GM19324 (cell line): ENCODE measurements at regions not wholly inside any gene's neighbourhood (a gene's known extent, or its start where the extent isn't known, plus 50 kb on each side); places are given as distances from the start of the nearest gene placed in this dataset.
A peak's percentile ranks its signal among the peaks of the same experiment; 100 is the strongest.
"Not testable (repeated sequence)": the region's sequence is repeated elsewhere in the genome, so short reads cannot be mapped to it uniquely, and the experiment has no call there.

Source experiments
- ATAC-seq: cut with Tn5 transposase; IDR thresholded peaks from one replicate; pipeline ENCODE4 v1.9.1; 2021; ENCODE audit warnings: mild to moderate bottlenecking, moderate library complexity; ENCODE audit not compliant: unreplicated experiment, low FRiP score

- no peak for ATAC-seq
Observed at GRCh38 chr15:56568466-56569167, 103.7 kb upstream of the MNS1 start.

GRCh38 chr15:56557415-56557814 lies 92.5 kb upstream of the MNS1 start:
- ATAC-seq = no peak

- ATAC-seq = no peak
Observed at GRCh38 chr15:56553486-56553885, 88.5 kb upstream of the MNS1 start.

DNA sequence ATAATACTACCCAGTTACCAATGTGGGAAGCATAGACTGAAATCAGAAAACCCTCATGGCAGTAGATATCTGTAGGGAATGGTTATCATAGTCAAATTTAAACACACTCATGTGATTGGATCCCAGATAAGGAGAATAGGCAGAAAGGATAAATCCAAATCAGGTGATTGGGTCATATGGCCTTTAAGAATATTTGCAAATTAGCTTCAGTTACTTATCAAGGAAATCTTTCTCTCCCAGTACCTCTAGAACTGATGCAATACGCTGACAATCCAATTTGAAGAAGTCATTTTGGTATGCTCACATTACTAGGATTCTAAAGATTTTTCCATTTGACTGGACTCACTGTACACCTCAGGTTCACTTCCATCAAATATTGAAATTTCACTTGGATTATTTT lies 87.7 kb upstream of the MNS1 start:
- ATAC-seq = no peak

GRCh38 chr15:56540570-56540969 lies 75.6 kb upstream of the MNS1 start:
- ATAC-seq = not testable (repeated sequence)

DNA sequence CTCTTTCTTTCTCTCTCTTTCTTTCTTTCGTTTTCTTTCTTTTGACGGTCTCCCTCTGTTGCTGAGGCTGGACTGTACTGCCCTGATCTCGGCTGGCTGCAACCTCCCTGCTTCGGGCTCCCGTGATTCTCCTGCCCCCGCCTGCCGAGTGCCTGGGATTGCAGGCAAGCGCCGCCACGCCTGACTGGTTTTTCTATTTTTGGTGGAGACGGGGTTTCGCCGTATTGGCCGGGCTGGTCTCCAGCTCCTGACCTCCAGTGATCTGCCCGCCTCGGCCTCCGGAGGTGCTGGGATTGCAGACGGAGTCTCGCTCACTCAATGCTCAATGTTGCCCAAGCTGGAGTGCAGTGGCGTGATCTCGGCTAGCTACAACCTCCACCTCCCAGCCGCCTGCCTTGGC lies 75.2 kb upstream of the MNS1 start:
- not testable (repeated sequence) for ATAC-seq

DNA sequence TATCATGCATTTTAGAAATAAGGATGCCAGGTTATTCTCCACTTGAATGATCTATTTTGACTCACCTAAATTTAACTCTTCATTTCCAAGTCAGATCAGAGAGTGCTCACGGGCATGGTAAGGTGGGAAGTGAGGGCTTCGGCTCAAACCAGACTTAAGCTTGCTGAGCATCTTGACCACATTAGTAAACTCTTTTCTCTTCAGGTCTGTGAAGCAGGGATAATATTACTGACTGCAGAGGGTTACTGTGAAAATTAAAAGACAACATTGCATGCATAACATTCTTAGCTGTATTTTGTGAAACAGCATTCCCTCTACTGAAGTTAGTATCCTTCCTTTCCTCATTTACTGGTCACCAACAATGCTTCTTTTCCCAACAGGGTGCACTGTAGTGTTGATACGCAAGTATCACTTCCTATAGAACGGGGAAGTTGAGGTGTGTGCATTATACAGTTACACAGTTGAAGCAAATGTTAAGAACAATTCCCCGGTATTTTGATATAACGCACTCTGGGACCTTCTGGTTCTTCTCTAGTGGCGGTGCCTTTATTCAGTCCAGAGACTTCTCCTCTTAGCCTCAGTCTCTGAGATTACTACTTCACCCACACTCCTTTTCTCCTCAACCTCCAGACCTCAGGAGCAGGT lies 74.1 kb upstream of the MNS1 start:
- ATAC-seq = no peak

DNA sequence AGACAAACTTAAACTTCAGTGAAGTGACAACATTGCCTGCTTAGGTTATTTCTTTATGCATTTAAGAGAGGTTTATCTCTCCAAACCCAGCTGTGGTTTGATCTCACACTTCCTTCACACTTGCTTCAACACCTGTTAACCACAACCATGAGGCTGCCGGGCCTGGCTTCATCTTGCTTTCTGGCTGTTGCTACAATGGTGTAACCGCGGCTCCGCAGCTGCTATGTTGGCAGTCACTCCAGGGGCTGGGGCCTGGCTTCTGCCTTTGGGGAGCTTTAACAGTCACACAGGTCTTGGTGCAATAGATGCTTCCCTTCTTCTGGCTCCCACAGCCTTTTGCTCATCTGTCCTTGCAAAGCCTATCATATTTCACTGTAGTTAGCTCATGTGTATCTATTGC lies 72.9 kb upstream of the MNS1 start:
- ATAC-seq = peak; percentile 68

- no peak for ATAC-seq
Observed at GRCh38 chr15:56534728-56535127, 69.8 kb upstream of the MNS1 start.

DNA sequence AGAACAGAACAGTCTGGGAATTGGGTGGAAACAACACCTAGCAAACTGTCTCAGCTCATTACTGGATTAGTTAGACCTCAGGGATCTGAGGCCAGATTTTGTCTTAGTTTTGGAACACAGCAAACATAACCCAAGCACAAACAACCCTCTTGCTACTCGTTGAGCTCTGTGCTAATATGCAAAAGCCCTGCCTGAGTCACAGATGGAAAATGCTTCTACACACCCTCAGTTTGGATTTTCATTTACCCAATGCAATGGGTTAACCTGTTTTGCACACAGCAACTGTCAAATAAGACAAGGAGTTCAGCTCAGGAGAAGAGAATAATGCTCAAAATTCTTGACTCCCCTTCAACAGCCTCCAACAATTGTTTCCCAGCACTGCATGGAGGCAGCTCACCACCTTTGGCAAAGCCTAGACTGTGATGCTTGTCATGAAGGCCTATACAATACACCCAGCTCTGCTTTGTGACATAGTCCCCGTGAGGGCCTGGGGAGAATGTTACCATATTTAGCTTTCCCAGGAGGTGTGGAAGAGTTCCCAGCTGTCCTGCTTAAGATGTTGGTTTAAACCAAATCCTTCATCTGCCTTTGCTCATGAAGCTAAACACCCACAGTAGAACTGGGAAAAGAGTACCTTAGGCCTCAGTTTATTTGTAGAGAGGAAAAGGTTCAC lies 68.9 kb upstream of the MNS1 start:
- no peak for ATAC-seq

- no peak for ATAC-seq
Observed at GRCh38 chr15:56532721-56533460, 68.0 kb upstream of the MNS1 start.

- no peak for ATAC-seq
Observed at GRCh38 chr15:56530157-56530556, 65.2 kb upstream of the MNS1 start.

DNA sequence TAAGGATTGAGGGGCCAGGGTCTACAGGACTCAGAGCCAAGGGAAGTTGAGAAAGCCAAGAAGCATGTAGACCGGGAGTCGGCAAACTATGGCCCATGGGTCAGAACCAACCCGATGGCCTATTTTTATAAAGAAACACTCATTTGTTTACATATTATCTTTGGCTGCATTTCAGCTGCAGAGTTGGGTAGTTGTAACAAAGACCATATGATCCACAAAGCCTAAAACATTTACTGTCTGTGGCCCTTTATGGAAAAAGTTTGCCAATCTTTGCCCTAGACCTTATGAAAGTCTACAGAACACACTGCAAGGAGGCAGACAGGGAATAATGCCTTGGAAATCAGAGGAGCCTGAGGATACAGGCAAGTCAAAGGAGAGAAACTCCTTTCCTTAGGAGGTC lies 63.2 kb upstream of the MNS1 start:
- ATAC-seq = no peak

- no peak for ATAC-seq
Observed at GRCh38 chr15:56524915-56525314, 60.0 kb upstream of the MNS1 start.

GRCh38 chr15:56523521-56523920 lies 58.6 kb upstream of the MNS1 start:
- ATAC-seq = no peak

DNA sequence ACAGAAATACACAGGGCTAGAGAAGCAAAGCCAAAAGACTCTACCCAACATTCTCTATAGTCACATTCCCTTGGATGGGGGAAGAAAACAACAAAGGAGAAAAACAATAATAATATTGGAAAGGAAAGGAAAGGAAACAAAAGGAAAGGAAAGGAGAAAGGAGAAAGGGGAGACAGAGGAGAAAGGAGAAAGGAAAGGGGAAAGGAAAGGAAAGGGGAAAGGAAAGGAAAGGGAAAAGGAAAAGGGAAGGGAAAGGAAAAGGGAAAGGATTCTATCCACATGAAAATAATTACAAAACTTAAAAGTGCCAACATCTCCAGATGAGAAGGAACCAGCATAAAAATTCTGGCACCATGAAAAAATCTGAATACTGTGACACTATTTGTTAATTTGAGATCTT lies 54.1 kb upstream of the MNS1 start:
- no peak for ATAC-seq
